Glutamatergic neuron (in vitro differentiated cells): ENCODE measurements at regions not wholly inside any gene's neighbourhood (a gene's known extent, or its start where the extent isn't known, plus 50 kb on each side); places are given as distances from the start of the nearest gene placed in this dataset.
"Not testable (repeated sequence)": the region's sequence is repeated elsewhere in the genome, so short reads cannot be mapped to it uniquely, and the experiment has no call there.

Experiments used
- DNase-seq: peaks from one replicate; pipeline ENCODE4 v3.0.0; 2022
- H3K27ac Mint-ChIP-seq: one replicate; pipeline ENCODE4 v1.8.0; 2020; ENCODE audit warnings: mild to moderate bottlenecking, mixed read lengths, inconsistent platforms; ENCODE audit not compliant: unreplicated experiment
- H3K27me3 Mint-ChIP-seq: one replicate; pipeline ENCODE4 v1.8.0; 2020; ENCODE audit warnings: mild to moderate bottlenecking, moderate library complexity, mixed read lengths, inconsistent platforms; ENCODE audit not compliant: unreplicated experiment
- H3K36me3 Mint-ChIP-seq: one replicate; pipeline ENCODE4 v1.8.0; 2020; ENCODE audit warnings: mild to moderate bottlenecking, mixed read lengths, inconsistent platforms; ENCODE audit not compliant: unreplicated experiment
- H3K4me1 Mint-ChIP-seq: one replicate; pipeline ENCODE4 v1.8.0; 2020; ENCODE audit warnings: mild to moderate bottlenecking, low read depth, mixed read lengths, inconsistent platforms; ENCODE audit not compliant: unreplicated experiment
- H3K4me3 Mint-ChIP-seq: one replicate; pipeline ENCODE4 v1.8.0; 2020; ENCODE audit warnings: mild to moderate bottlenecking, mixed read lengths, inconsistent platforms; ENCODE audit not compliant: unreplicated experiment
- H3K9me3 Mint-ChIP-seq: one replicate; pipeline ENCODE4 v1.8.0; 2020; ENCODE audit warnings: mild to moderate bottlenecking, moderate library complexity, mixed read lengths, inconsistent platforms; ENCODE audit not compliant: unreplicated experiment
- TF ChIP-seq, protein P1 (sequence below): fragments of 200-600 bp; sonication (generic); IDR thresholded peaks from one replicate; pipeline ENCODE4 v1.5.0; 2021; ENCODE audit not compliant: partially characterized antibody, unreplicated experiment

- no peaks in the 10 kb centered on the region for H3K4me1 Mint-ChIP-seq
- H3K27ac Mint-ChIP-seq = no peak overlapping the region
- no peak overlapping the region for H3K4me3 Mint-ChIP-seq
- TF ChIP-seq, protein P1, sequence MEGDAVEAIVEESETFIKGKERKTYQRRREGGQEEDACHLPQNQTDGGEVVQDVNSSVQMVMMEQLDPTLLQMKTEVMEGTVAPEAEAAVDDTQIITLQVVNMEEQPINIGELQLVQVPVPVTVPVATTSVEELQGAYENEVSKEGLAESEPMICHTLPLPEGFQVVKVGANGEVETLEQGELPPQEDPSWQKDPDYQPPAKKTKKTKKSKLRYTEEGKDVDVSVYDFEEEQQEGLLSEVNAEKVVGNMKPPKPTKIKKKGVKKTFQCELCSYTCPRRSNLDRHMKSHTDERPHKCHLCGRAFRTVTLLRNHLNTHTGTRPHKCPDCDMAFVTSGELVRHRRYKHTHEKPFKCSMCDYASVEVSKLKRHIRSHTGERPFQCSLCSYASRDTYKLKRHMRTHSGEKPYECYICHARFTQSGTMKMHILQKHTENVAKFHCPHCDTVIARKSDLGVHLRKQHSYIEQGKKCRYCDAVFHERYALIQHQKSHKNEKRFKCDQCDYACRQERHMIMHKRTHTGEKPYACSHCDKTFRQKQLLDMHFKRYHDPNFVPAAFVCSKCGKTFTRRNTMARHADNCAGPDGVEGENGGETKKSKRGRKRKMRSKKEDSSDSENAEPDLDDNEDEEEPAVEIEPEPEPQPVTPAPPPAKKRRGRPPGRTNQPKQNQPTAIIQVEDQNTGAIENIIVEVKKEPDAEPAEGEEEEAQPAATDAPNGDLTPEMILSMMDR = no peak
- no peak for DNase-seq
- H3K9me3 Mint-ChIP-seq = no peaks in the 10 kb centered on the region
- H3K27me3 Mint-ChIP-seq = peaks cover 2% of the 10 kb centered on the region
- no peaks in the 10 kb centered on the region for H3K36me3 Mint-ChIP-seq
Observed at GRCh38 chr16:22989598-22989997, 159.7 kb downstream of the USP31 start.

GRCh38 chr16:22983614-22984013 is 165.6 kb downstream of the USP31 start:
- no peak for DNase-seq
- Mint-ChIP-seq H3K27me3 (peaks cover 3% of the 10 kb centered on the region), H3K27ac (no peak overlapping the region), H3K36me3 (peaks cover 9% of the 10 kb centered on the region), H3K9me3 (no peaks in the 10 kb centered on the region), H3K4me1 (no peaks in the 10 kb centered on the region), H3K4me3 (no peak overlapping the region)
- TF ChIP-seq, protein P1 = no peak

DNA sequence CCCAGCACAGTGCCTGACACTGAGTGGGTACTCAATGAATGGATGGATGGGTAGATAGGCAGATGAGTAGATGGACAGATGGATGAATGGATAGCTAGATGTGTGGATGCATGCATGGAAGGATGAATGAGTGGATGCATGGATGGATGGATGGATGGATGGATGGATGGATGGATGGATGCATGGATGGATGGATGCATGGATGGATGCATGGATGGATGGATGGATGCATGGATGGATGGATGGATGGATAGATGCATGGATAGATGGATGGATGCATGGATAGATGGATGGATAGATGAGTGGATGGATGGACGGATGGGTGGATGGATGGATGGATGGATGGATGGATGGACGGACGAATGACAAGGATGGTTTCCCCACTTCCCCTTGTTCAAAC is 166.6 kb downstream of the HS3ST2 start:
- H3K27ac Mint-ChIP-seq, H3K9me3 Mint-ChIP-seq, H3K4me3 Mint-ChIP-seq, H3K36me3 Mint-ChIP-seq, H3K4me1 Mint-ChIP-seq, DNase-seq, H3K27me3 Mint-ChIP-seq: not testable (repeated sequence)

- Mint-ChIP-seq H3K27ac (no peak overlapping the region), H3K36me3 (peaks cover 6% of the 10 kb centered on the region), H3K4me1 (no peaks in the 10 kb centered on the region), H3K27me3 (peaks cover 3% of the 10 kb centered on the region), H3K4me3 (no peak overlapping the region), H3K9me3 (no peaks in the 10 kb centered on the region)
- TF ChIP-seq, protein P1 = no peak
- no peak for DNase-seq
Observed at GRCh38 chr16:22979038-22979437, 165.1 kb downstream of the HS3ST2 start.

- H3K36me3 Mint-ChIP-seq = peaks cover 5% of the 10 kb centered on the region
- H3K4me3 Mint-ChIP-seq = no peak overlapping the region
- H3K27ac Mint-ChIP-seq = no peak overlapping the region
- TF ChIP-seq, protein P1 = peak; percentile 22
- no peaks in the 10 kb centered on the region for H3K4me1 Mint-ChIP-seq
- no peak for DNase-seq
- H3K9me3 Mint-ChIP-seq = no peaks in the 10 kb centered on the region
- H3K27me3 Mint-ChIP-seq = peaks cover 3% of the 10 kb centered on the region
Observed at GRCh38 chr16:22977294-22977697, 163.3 kb downstream of the HS3ST2 start.

DNA sequence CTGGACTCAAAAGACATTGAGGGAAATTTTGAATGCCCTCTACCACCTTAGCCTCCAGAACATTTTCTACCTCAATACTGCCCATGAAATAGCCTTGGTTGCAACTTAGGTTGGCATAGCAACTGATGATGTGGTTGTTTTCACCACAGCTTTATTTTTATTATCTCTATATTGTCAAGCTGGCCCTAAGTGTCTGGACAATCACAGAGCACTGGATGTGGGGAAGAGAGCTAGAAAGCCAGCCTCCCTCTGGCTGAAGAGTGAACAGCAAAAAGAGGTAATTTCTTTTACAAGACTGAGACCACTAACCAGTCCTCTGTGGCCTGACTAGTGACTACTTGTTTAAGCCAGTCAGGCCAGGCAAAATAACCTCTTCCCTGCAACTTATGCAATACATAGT is 159.6 kb downstream of the HS3ST2 start:
- Mint-ChIP-seq H3K4me3 (no peak overlapping the region), H3K27ac (no peak overlapping the region)
- no peak for DNase-seq

More for the DNA sequence above, 159.6 kb downstream of the HS3ST2 start:
- TF ChIP-seq, protein P1 = no peak
- Mint-ChIP-seq H3K27me3 (peaks cover 2% of the 10 kb centered on the region), H3K36me3 (no peaks in the 10 kb centered on the region), H3K9me3 (peaks cover 3% of the 10 kb centered on the region), H3K4me1 (peaks cover 14% of the 10 kb centered on the region)
